GM23248 (cell line): ENCODE measurements at regions not wholly inside any gene's neighbourhood (a gene's known extent, or its start where the extent isn't known, plus 50 kb on each side); places are given as distances from the start of the nearest gene placed in this dataset.
"Not testable (repeated sequence)": the region's sequence is repeated elsewhere in the genome, so short reads cannot be mapped to it uniquely, and the experiment has no call there.

Experiments
- DNase-seq: peaks from one replicate; pipeline ENCODE4 v3.0.0-alpha.2; 2015
- H2AFZ ChIP-seq: fragments of 200-600 bp; sonication (generic); 2 replicates; pipeline ENCODE4 v1.6.1; 2016; ENCODE audit warnings: antibody characterized with exemption
- H3F3A ChIP-seq: fragments of 200-600 bp; sonication (generic); 2 replicates; pipeline ENCODE4 v1.6.1; 2016; ENCODE audit warnings: mild to moderate bottlenecking, antibody characterized with exemption, mixed run types; ENCODE audit not compliant: insufficient read depth
- H3K27ac ChIP-seq: fragments of 200-600 bp; sonication (generic); 2 replicates; pipeline ENCODE4 v1.5.1; 2016; ENCODE audit warnings: mild to moderate bottlenecking
- H3K27me3 ChIP-seq: fragments of 200-600 bp; sonication (generic); replicated peaks from 2 replicates; pipeline ENCODE4 v1.6.1; 2016; ENCODE audit warnings: mild to moderate bottlenecking; ENCODE audit not compliant: insufficient read depth
- H3K36me3 ChIP-seq: fragments of 200-600 bp; sonication (generic); 2 replicates; pipeline ENCODE4 v1.6.1; 2016; ENCODE audit warnings: low read depth, mild to moderate bottlenecking
- H3K4me1 ChIP-seq: fragments of 200-600 bp; sonication (generic); 2 replicates; pipeline ENCODE4 v1.6.1; 2016; ENCODE audit warnings: mild to moderate bottlenecking; ENCODE audit not compliant: insufficient read depth
- H3K4me2 ChIP-seq: fragments of 200-600 bp; sonication (generic); one replicate; pipeline ENCODE4 v1.6.1; 2016; ENCODE audit warnings: mild to moderate bottlenecking; ENCODE audit not compliant: unreplicated experiment
- H3K4me3 ChIP-seq: fragments of 200-600 bp; sonication (generic); 2 replicates; pipeline ENCODE4 v1.5.1; 2016; ENCODE audit warnings: mild to moderate bottlenecking
- H3K79me2 ChIP-seq: fragments of 200-600 bp; sonication (generic); 2 replicates; pipeline ENCODE4 v1.6.1; 2016; ENCODE audit warnings: mild to moderate bottlenecking; ENCODE audit not compliant: insufficient read depth
- H3K9ac ChIP-seq: fragments of 200-600 bp; sonication (generic); 2 replicates; pipeline ENCODE4 v1.6.1; 2016; ENCODE audit warnings: mild to moderate bottlenecking
- H3K9me2 ChIP-seq: fragments of 200-600 bp; sonication (generic); 2 replicates; pipeline ENCODE4 v1.6.1; 2016; ENCODE audit warnings: mixed run types, mild to moderate bottlenecking, moderate library complexity; ENCODE audit not compliant: insufficient read depth
- H3K9me3 ChIP-seq: fragments of 200-600 bp; sonication (generic); one replicate; pipeline ENCODE4 v1.6.1; 2017; ENCODE audit warnings: low read depth
- H4K20me1 ChIP-seq: fragments of 200-600 bp; sonication (generic); 2 replicates; pipeline ENCODE4 v1.6.0; 2016; ENCODE audit not compliant: insufficient read depth
- EZH2 ChIP-seq: fragments of 200-600 bp; sonication (generic); IDR thresholded peaks from 2 replicates; pipeline ENCODE4 v1.6.1; 2018; ENCODE audit warnings: antibody characterized with exemption, mild to moderate bottlenecking; ENCODE audit not compliant: insufficient read depth, poor library complexity, severe bottlenecking
- EZH2phosphoT487 ChIP-seq: fragments of 200-600 bp; sonication (generic); IDR thresholded peaks from 2 replicates; pipeline ENCODE4 v1.6.1; 2018; ENCODE audit warnings: antibody characterized with exemption, moderate library complexity, mild to moderate bottlenecking, low read depth; ENCODE audit not compliant: insufficient read depth
- WGBS, 2 experiments: methylation state at CpG; one replicate each; pipeline ENCODE4 v1.1.6; 2015 to 2017; ENCODE audit warnings: low lambda C conversion rate in 2 of 2, low coverage in 1 of 2; ENCODE audit errors: missing lambda C conversion rate in 2 of 2; 5-methylcytosine and 5-hydroxymethylcytosine counted together
- in situ Hi-C: fragments of 300-500 bp; cut with MboI; formaldehyde crosslinking; loops from 2 replicates; pipeline ENCODE4 v1.15.0; 2020

- H3K36me3 ChIP-seq, result no peaks in the 10 kb centered on the region
- no peaks in the 10 kb centered on the region for H3K79me2 ChIP-seq
- H3K9me3 ChIP-seq, result no peaks in the 10 kb centered on the region
- no peak overlapping the region for H3K9ac ChIP-seq
- H3F3A ChIP-seq, result no peaks in the 10 kb centered on the region
- H3K9me2 ChIP-seq, result no peaks in the 10 kb centered on the region
- WGBS, 2 experiments, result 71 to 86% methylated on average over 2 of the region's 2 CpGs
- H3K4me1 ChIP-seq, result no peaks in the 10 kb centered on the region
- H3K27ac ChIP-seq, result no peak overlapping the region
- in situ Hi-C loops, result no loop called here
- H3K4me2 ChIP-seq, result no peak overlapping the region
- no peak for TF ChIP-seq EZH2
- no peak for TF ChIP-seq EZH2phosphoT487
- DNase-seq, result no peak
- no peak overlapping the region for H3K4me3 ChIP-seq
- H3K27me3 ChIP-seq, result no peaks in the 10 kb centered on the region
- no peaks in the 10 kb centered on the region for H4K20me1 ChIP-seq
- no peak overlapping the region for H2AFZ ChIP-seq
These were observed 88.1 kb upstream of the TMEM170B start for GRCh38 chr6:11449408-11449807.

GRCh38 chr6:11448038-11448437 is 89.5 kb upstream of the TMEM170B start:
- H2AFZ ChIP-seq, result no peak overlapping the region
- H3K9ac ChIP-seq, result no peak overlapping the region
- no peaks in the 10 kb centered on the region for H3K79me2 ChIP-seq
- in situ Hi-C loops, result no loop called here
- DNase-seq, result no peak
- TF ChIP-seq EZH2 (no peak), EZH2phosphoT487 (no peak)
- no peaks in the 10 kb centered on the region for H3K36me3 ChIP-seq
- H3K4me3 ChIP-seq, result no peak overlapping the region
- no peaks in the 10 kb centered on the region for H3K9me3 ChIP-seq
- no peaks in the 10 kb centered on the region for H3K9me2 ChIP-seq
- H4K20me1 ChIP-seq, result no peaks in the 10 kb centered on the region
- no peaks in the 10 kb centered on the region for H3F3A ChIP-seq
- H3K27me3 ChIP-seq, result no peaks in the 10 kb centered on the region
- H3K27ac ChIP-seq, result no peak overlapping the region
- no peak overlapping the region for H3K4me2 ChIP-seq
- H3K4me1 ChIP-seq, result no peaks in the 10 kb centered on the region

- Histone ChIP-seq H3K36me3 (no peaks in the 10 kb centered on the region), H3K79me2 (no peaks in the 10 kb centered on the region), H3K27me3 (no peaks in the 10 kb centered on the region), H3K9me2 (no peaks in the 10 kb centered on the region), H4K20me1 (no peaks in the 10 kb centered on the region), H3K4me3 (no peak overlapping the region), H2AFZ (no peak overlapping the region), H3F3A (no peaks in the 10 kb centered on the region), H3K9me3 (no peaks in the 10 kb centered on the region), H3K27ac (no peak overlapping the region), H3K4me1 (no peaks in the 10 kb centered on the region), H3K9ac (no peak overlapping the region), H3K4me2 (no peak overlapping the region)
- in situ Hi-C loops, result no loop called here
- TF ChIP-seq EZH2phosphoT487, result no peak
- TF ChIP-seq EZH2, result no peak
- WGBS, 2 experiments, result 94 to 100% methylated on average over 1 of the region's 1 CpG
- DNase-seq, result no peak
These were observed 90.3 kb upstream of the TMEM170B start for GRCh38 chr6:11447265-11447664.

- Histone ChIP-seq H3F3A (no peaks in the 10 kb centered on the region), H3K79me2 (no peaks in the 10 kb centered on the region), H3K4me3 (no peak overlapping the region), H3K36me3 (no peaks in the 10 kb centered on the region), H3K9me2 (no peaks in the 10 kb centered on the region), H4K20me1 (no peaks in the 10 kb centered on the region), H3K4me2 (no peak overlapping the region), H3K4me1 (no peaks in the 10 kb centered on the region), H3K27ac (no peak overlapping the region), H3K9ac (no peak overlapping the region), H3K27me3 (no peaks in the 10 kb centered on the region), H3K9me3 (no peaks in the 10 kb centered on the region), H2AFZ (no peak overlapping the region)
- WGBS, 2 experiments, result 93 to 96% methylated on average over 2 of the region's 2 CpGs
- no peak for DNase-seq
- no peak for TF ChIP-seq EZH2phosphoT487
- no peak for TF ChIP-seq EZH2
- in situ Hi-C loops, result no loop called here
These were observed 92.4 kb upstream of the TMEM170B start for GRCh38 chr6:11445146-11445545.

- H2AFZ ChIP-seq, H3K27me3 ChIP-seq, H3K27ac ChIP-seq, H3K9me2 ChIP-seq, H3K4me3 ChIP-seq, H3K79me2 ChIP-seq, DNase-seq, H3K9ac ChIP-seq, H3K4me2 ChIP-seq, H4K20me1 ChIP-seq, in situ Hi-C loops, H3K9me3 ChIP-seq, H3K4me1 ChIP-seq, H3K36me3 ChIP-seq, H3F3A ChIP-seq: not testable (repeated sequence)
- 65 to 80% methylated on average over 1 of the region's 1 CpG for WGBS, 2 experiments
These were observed 94.4 kb upstream of the TMEM170B start for GRCh38 chr6:11443125-11443524.
